ENCODE measurements at regions not wholly inside any gene's neighbourhood (a gene's known extent, or its start where the extent isn't known, plus 50 kb on each side); places are given as distances from the start of the nearest gene placed in this dataset.

DNA sequence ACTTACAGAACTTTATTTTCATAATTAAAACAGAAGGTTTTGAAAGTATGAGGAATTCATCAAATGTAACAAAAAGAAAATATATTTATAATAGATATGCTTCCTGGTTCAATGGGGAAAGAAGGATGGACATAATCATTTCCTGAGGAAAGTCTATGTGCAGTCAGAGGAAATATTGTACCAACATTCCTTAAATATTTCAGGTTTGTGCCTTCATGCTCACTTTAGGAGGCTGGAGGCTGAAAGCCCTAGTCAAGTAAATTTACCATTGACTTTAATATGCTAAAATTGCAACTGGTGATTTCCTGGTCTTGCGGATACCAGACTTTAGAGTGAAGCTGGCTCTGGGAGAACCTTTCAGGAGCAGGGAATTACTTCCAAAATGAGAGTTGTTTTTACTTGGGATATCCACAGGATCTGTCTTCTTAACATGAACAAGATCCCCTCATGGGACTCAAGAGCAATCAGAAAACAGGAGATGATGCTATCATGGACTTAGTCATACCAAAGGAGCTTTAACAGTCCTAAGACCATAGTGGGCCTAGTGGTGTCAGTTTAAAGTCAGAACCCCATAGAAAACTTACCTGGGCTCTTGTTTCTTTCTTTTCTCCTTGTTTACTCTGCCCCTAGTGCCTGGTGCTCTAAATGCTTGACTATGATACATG lies 762.8 kb upstream of the GRAMD2B start:
- no peak overlapping the region for H3K27ac ChIP-seq

DNA sequence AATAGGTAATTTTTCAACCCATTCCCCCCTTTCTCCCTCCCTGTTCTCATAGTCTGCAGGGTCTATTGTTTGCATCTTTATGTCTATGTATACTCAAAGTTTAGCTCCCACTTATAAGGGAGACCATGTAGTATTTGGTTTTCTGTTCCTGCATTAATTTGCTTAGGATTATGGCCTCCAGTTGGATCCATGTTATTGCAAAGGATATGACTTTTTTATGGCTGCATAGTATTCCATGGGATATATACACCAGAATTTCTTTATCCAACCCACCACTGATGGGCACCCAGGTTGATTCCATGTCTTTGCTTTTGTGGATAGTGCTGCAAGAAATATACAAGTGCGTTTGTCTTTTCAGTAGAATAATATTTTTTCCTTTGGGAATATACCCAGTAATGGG lies 761.6 kb upstream of the GRAMD2B start:
- no peaks in the 10 kb centered on the region for H3K27me3 ChIP-seq
- H3K9me3 ChIP-seq = no peaks in the 10 kb centered on the region
- DNase-seq = no peak
- TF ChIP-seq EP300 (IDR thresholded peaks at IDR 0.05) (no peak), POLR2AphosphoS5 (IDR thresholded peaks at IDR 0.05) (no peak), POLR2A (IDR thresholded peaks at IDR 0.05) (no peak)
- TF ChIP-seq, protein P1, sequence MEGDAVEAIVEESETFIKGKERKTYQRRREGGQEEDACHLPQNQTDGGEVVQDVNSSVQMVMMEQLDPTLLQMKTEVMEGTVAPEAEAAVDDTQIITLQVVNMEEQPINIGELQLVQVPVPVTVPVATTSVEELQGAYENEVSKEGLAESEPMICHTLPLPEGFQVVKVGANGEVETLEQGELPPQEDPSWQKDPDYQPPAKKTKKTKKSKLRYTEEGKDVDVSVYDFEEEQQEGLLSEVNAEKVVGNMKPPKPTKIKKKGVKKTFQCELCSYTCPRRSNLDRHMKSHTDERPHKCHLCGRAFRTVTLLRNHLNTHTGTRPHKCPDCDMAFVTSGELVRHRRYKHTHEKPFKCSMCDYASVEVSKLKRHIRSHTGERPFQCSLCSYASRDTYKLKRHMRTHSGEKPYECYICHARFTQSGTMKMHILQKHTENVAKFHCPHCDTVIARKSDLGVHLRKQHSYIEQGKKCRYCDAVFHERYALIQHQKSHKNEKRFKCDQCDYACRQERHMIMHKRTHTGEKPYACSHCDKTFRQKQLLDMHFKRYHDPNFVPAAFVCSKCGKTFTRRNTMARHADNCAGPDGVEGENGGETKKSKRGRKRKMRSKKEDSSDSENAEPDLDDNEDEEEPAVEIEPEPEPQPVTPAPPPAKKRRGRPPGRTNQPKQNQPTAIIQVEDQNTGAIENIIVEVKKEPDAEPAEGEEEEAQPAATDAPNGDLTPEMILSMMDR (IDR thresholded peaks at IDR 0.05) = no peak
- H3K27ac ChIP-seq = no peak overlapping the region
- H3K4me1 ChIP-seq = peaks cover 0 to 19% (median 18%) of the 10 kb centered on the region in 4 donors
- no peaks in the 10 kb centered on the region for H3K36me3 ChIP-seq
- intact Hi-C loops (cut with DNase I) = no loop called here
- no peak overlapping the region for H3K4me3 ChIP-seq
- WGBS, 2 donors = 93 to 98% methylated on average over 1 of the region's 1 CpG

More for the DNA sequence above, 762.8 kb upstream of the GRAMD2B start:
- intact Hi-C loops (cut with DNase I) = no loop called here
- H3K9me3 ChIP-seq = no peaks in the 10 kb centered on the region
- H3K36me3 ChIP-seq = no peaks in the 10 kb centered on the region
- WGBS, 2 donors = 94 to 97% methylated on average over 1 of the region's 1 CpG
- TF ChIP-seq, protein P1 (IDR thresholded peaks at IDR 0.05) = no peak
- TF ChIP-seq POLR2A (IDR thresholded peaks at IDR 0.05) (no peak), EP300 (IDR thresholded peaks at IDR 0.05) (no peak), POLR2AphosphoS5 (IDR thresholded peaks at IDR 0.05) (no peak)
- H3K27me3 ChIP-seq = no peaks in the 10 kb centered on the region
- DNase-seq = no peak
- H3K4me3 ChIP-seq = no peak overlapping the region
- H3K4me1 ChIP-seq = peaks cover 0 to 19% (median 18%) of the 10 kb centered on the region in 4 donors

DNA sequence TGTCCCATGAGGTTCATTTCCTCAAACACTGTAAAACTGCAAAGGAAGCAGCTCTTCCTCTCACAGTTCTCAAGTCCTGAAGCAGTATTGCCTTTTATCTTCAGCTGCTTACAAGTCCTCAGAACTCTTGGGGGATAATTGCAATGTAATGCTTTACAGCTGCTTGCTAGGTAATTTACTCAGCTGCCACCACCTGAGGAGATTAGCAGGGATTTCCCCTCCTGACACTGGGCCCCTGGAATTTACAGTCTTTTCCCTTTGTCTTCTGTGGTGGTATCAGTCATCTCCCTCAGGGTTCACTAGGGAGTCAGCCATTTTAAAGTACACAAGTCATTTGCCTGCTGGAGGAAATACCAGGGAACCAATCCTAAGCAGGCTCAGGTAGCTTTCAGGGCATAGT lies 754.3 kb upstream of the GRAMD2B start:
- Histone ChIP-seq H3K4me3 (no peak overlapping the region), H3K9me3 (no peaks in the 10 kb centered on the region), H3K27me3 (no peaks in the 10 kb centered on the region), H3K36me3 (no peaks in the 10 kb centered on the region), H3K27ac (no peak overlapping the region), H3K4me1 (no peaks in the 10 kb centered on the region)
- intact Hi-C loops (cut with DNase I) = no loop called here
- TF ChIP-seq POLR2A (IDR thresholded peaks at IDR 0.05) (no peak), POLR2AphosphoS5 (IDR thresholded peaks at IDR 0.05) (no peak), EP300 (IDR thresholded peaks at IDR 0.05) (no peak)
- TF ChIP-seq, protein P1 (IDR thresholded peaks at IDR 0.05) = no peak
- no peak for DNase-seq

DNA sequence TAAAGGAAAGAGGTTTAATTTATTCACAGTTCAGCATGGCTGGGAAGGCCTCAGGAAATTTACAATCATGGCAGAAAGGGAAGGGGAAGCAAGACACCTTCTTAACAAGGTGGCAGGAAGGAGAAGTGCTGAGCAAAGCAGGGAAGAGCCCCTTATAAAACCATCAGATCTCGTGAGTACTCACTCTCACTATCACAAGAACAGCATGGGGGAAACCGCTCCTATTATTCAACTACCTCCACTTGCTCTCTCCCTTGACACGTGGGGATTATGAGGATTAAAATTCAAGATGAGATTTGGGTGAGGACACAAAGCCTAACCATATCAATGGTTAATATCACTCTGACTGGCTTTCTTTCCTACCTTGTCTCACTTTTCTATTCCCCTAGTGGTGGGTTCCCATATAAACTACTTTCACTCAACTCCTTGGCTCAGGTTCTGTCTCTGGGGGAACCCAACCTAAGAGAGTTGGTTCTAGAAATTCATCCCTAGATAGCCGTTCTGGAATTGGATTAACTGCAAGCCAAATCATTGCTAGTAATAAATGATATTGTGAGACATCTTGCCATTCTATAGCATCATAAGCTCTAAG lies 749.8 kb upstream of the GRAMD2B start:
- intact Hi-C loops (cut with DNase I) = no loop called here
- 83 to 91% methylated on average over 4 of the region's 4 CpGs for WGBS, 2 donors
- Histone ChIP-seq H3K27me3 (no peaks in the 10 kb centered on the region), H3K4me3 (no peak overlapping the region), H3K9me3 (no peaks in the 10 kb centered on the region), H3K4me1 (no peaks in the 10 kb centered on the region), H3K27ac (no peak overlapping the region), H3K36me3 (no peaks in the 10 kb centered on the region)
- TF ChIP-seq POLR2AphosphoS5 (IDR thresholded peaks at IDR 0.05) (no peak), EP300 (IDR thresholded peaks at IDR 0.05) (no peak), POLR2A (IDR thresholded peaks at IDR 0.05) (no peak)
- TF ChIP-seq, protein P1 (IDR thresholded peaks at IDR 0.05) = no peak
- DNase-seq = no peak

Measured in sigmoid colon (tissue), 6 donors.